GM23338 (cell line): ENCODE measurements at regions not wholly inside any gene's neighbourhood (a gene's known extent, or its start where the extent isn't known, plus 50 kb on each side); places are given as distances from the start of the nearest gene placed in this dataset.

Experiments used
- CTCF ChIP-seq, 2 experiments: fragments of 200-600 bp in 1 of 2; sonication (generic) in 1 of 2; conservative IDR thresholded peaks; 2 replicates each; pipeline versions ENCODE4 v1.5.1 to v1.6.1; 2016 to 2017; ENCODE audit warnings: antibody characterized with exemption in 2 of 2, low read depth in 2 of 2, mild to moderate bottlenecking in 2 of 2, moderate library complexity in 1 of 2
- EZH2 ChIP-seq: fragments of 200-600 bp; sonication (generic); IDR thresholded peaks from one replicate; pipeline ENCODE4 v1.8.0; 2017; ENCODE audit warnings: antibody characterized with exemption, mild to moderate bottlenecking, low read depth; ENCODE audit not compliant: unreplicated experiment

GRCh38 chr12:67822826-67823225 is 166.4 kb upstream of the IFNG-AS1 start:
- no peak for TF ChIP-seq CTCF (conservative IDR thresholded peaks at IDR 0.05; ENCODE audit: low read depth in 2 of 2)
- no peak for TF ChIP-seq EZH2
